K562 (cell line): ENCODE measurements at regions not wholly inside any gene's neighbourhood (a gene's known extent, or its start where the extent isn't known, plus 50 kb on each side); places are given as distances from the start of the nearest gene placed in this dataset.

Experiments
- ATAC-seq: fragments of 200-7000 bp; cut with Tn5 transposase; 3 replicates; pipeline ENCODE4 v1.9.1; 2020; ENCODE audit warnings: moderate library complexity
- BruUV-seq: library from RNA; stranded (reverse); fragments of 400-500 nt; replicated peaks from 2 replicates; lab custom pipeline; 2021; lab: Mats Ljungman, UMichigan
- CTCF ChIA-PET: fragments of 300-600 bp; formaldehyde crosslinking; extraction: SDS; loops from one replicate; lab custom pipeline; 2021; ENCODE audit warnings: low intra/inter-chr PET ratio; lab: Yijun Ruan, JAX
- POLR2A ChIA-PET: fragments of 300-600, 350-650 bp; sonication (Branson Sonifier 250); formaldehyde crosslinking; extraction: SDS; loops from one replicate; lab custom pipeline; 2021; ENCODE audit warnings: antibody characterized with exemption, inconsistent platforms; lab: Yijun Ruan, JAX
- DNase-seq, 4 experiments: peaks; one replicate each; pipeline versions ENCODE4 v3.0.0 to v3.0.0-alpha.2; 2011 to 2018; ENCODE audit warnings: low spot score in 3 of 4, mixed read lengths in 3 of 4; ENCODE audit errors: extremely low read depth in 1 of 4
- FAIRE-seq: peaks from 2 replicates; lab custom pipeline; 2011; peaks lifted over from hg19 to GRCh38; lab: Jason Lieb, UNC
- H2AFZ ChIP-seq: 2 replicates; pipeline ENCODE4 v1.6.0; 2011; ENCODE audit warnings: low read depth, low read length, control low read depth, inconsistent platforms
- H3K27ac ChIP-seq: fragments of 200-600 bp; 3 replicates; pipeline ENCODE4 v1.8.0; 2011; ENCODE audit warnings: low read depth, mild to moderate bottlenecking, control low read depth, inconsistent platforms, low read length, moderate library complexity, mixed read lengths; ENCODE audit errors: extremely low read depth
- H3K27me3 ChIP-seq, 2 experiments: fragments of 300-600 bp in 1 of 2; 2 replicates in 1 of 2; 3 replicates in 1 of 2; pipeline versions ENCODE4 v1.6.0 to v1.8.0; 2011; ENCODE audit warnings: inconsistent platforms in 2 of 2, low read length in 2 of 2, mild to moderate bottlenecking in 1 of 2, mixed read lengths in 1 of 2, moderate library complexity in 1 of 2; ENCODE audit not compliant: control insufficient read depth in 2 of 2, insufficient read depth in 2 of 2
- H3K36me3 ChIP-seq: fragments of 300-600 bp; 3 replicates; pipeline ENCODE4 v1.8.0; 2011; ENCODE audit warnings: mild to moderate bottlenecking, low read length, inconsistent platforms; ENCODE audit not compliant: control insufficient read depth, insufficient read depth
- H3K4me1 ChIP-seq, 2 experiments: fragments of 200-600 bp in 1 of 2; replicated peaks in 1 of 2; 2 replicates in 1 of 2; 3 replicates in 1 of 2; pipeline versions ENCODE4 v1.5.1 to v1.8.0; 2011; ENCODE audit warnings: inconsistent platforms in 2 of 2, low read length in 2 of 2, mild to moderate bottlenecking in 1 of 2, mixed read lengths in 1 of 2, moderate library complexity in 1 of 2; ENCODE audit not compliant: control insufficient read depth in 2 of 2, insufficient read depth in 2 of 2
- H3K4me2 ChIP-seq: 2 replicates; pipeline ENCODE4 v1.6.1; 2011; ENCODE audit warnings: low read length, control low read depth, inconsistent platforms, mixed read lengths; ENCODE audit not compliant: insufficient read depth
- H3K4me3 ChIP-seq: fragments of 200-600 bp; sonication (generic), shearing (Covaris generic); 2 replicates; pipeline ENCODE4 v1.5.1; 2016; ENCODE audit warnings: control low read depth, inconsistent platforms
- H3K79me2 ChIP-seq: fragments of 200-600 bp; 3 replicates; pipeline ENCODE4 v1.8.0; 2011; ENCODE audit warnings: low read length, inconsistent platforms; ENCODE audit not compliant: control insufficient read depth, insufficient read depth
- H3K9ac ChIP-seq, 2 experiments: 2 replicates each; pipeline versions ENCODE4 v1.6.0 to v1.6.1; 2011; ENCODE audit warnings: low read depth in 2 of 2, low read length in 2 of 2, control low read depth in 1 of 2, inconsistent platforms in 1 of 2, mild to moderate bottlenecking in 1 of 2, mixed read lengths in 1 of 2; ENCODE audit not compliant: insufficient read depth in 1 of 2
- H3K9me1 ChIP-seq: one replicate; pipeline ENCODE4 v1.6.0; 2011; ENCODE audit warnings: inconsistent platforms, mild to moderate bottlenecking, low read length, moderate library complexity; ENCODE audit not compliant: control insufficient read depth, insufficient read depth
- H3K9me3 ChIP-seq: replicated peaks from 2 replicates; pipeline ENCODE4 v1.5.1; 2011; ENCODE audit warnings: low read depth, low read length, inconsistent platforms; ENCODE audit not compliant: control insufficient read depth, insufficient read depth
- H4K20me1 ChIP-seq: replicated peaks from 2 replicates; pipeline ENCODE4 v1.6.1; 2011; ENCODE audit warnings: low read length, inconsistent platforms, mixed read lengths; ENCODE audit not compliant: control insufficient read depth, insufficient read depth
- DEAF1 ChIP-seq: fragments of 450-650 bp; formaldehyde crosslinking; IDR thresholded peaks from 2 replicates; pipeline ENCODE4 v1.4.0; 2020; ENCODE audit warnings: mild to moderate bottlenecking, moderate library complexity
- FOXA1 ChIP-seq: fragments of 450-650 bp; IDR thresholded peaks from 2 replicates; pipeline ENCODE4 v1.6.1; 2016; ENCODE audit warnings: mild to moderate bottlenecking, borderline replicate concordance
- GABPA ChIP-seq: fragments of 200-800 bp; sonication (Bioruptor generic); conservative IDR thresholded peaks from 2 replicates; pipeline ENCODE4 v1.6.1; 2016; ENCODE audit warnings: low read depth, missing genetic modification characterization, missing compliant biosample characterization
- MXI1 ChIP-seq: IDR thresholded peaks from 2 replicates; pipeline ENCODE4 v1.6.1; 2011; ENCODE audit warnings: low read depth, mild to moderate bottlenecking, improper control_type of control experiment, low read length
- NCOA1 ChIP-seq: fragments of 450-650 bp; IDR thresholded peaks from 2 replicates; pipeline ENCODE4 v1.6.1; 2016; ENCODE audit warnings: low read depth
- RBM17 ChIP-seq: fragments of 200-400 bp; formaldehyde crosslinking; IDR thresholded peaks from 2 replicates; pipeline ENCODE4 v1.6.1; 2017; ENCODE audit warnings: low read depth, mild to moderate bottlenecking, low read length, borderline replicate concordance
- SIX5 ChIP-seq, 2 experiments: IDR thresholded peaks; 2 replicates each; pipeline ENCODE4 v1.6.1; 2011; ENCODE audit warnings: low read length in 2 of 2, borderline replicate concordance in 1 of 2, low read depth in 1 of 2, mild to moderate bottlenecking in 1 of 2, moderate library complexity in 1 of 2; ENCODE audit not compliant: insufficient read depth in 1 of 2
- SMARCE1 ChIP-seq: fragments of 450-650 bp; IDR thresholded peaks from 2 replicates; pipeline ENCODE4 v1.7.1; 2016; ENCODE audit warnings: mild to moderate bottlenecking
- ZNF140 ChIP-seq: fragments of 250-450 bp; sonication (Bioruptor Pico); IDR thresholded peaks from 2 replicates; pipeline ENCODE4 v1.8.0; 2021; ENCODE audit warnings: moderate library complexity, mild to moderate bottlenecking, inconsistent platforms
- ZNF57 ChIP-seq: fragments of 450-650 bp; formaldehyde crosslinking; IDR thresholded peaks from 2 replicates; pipeline ENCODE4 v1.4.0; 2020; ENCODE audit warnings: mild to moderate bottlenecking, moderate library complexity
- ZNF639 ChIP-seq, 2 experiments: fragments of 200-800 bp in 1 of 2; sonication (Bioruptor generic) in 1 of 2; sonication (generic) in 1 of 2; formaldehyde crosslinking in 1 of 2; IDR thresholded peaks in 1 of 2; conservative IDR thresholded peaks in 1 of 2; 2 replicates each; pipeline versions ENCODE4 v1.5.0 to v1.6.1; 2016 to 2020; ENCODE audit warnings: missing compliant biosample characterization in 1 of 2, missing genetic modification characterization in 1 of 2, missing genetic modification reagents in 1 of 2
- WGBS: fragments of 100-300 bp; shearing (Covaris generic); methylation state at CpG from one replicate; pipeline ENCODE4 v1.1.6; 2016; ENCODE audit warnings: low coverage, mixed read lengths; ENCODE audit not compliant: insufficient coverage; ENCODE audit errors: missing lambda C conversion rate; 5-methylcytosine and 5-hydroxymethylcytosine counted together
- in situ Hi-C: fragments of 300-500 bp; cut with MboI; formaldehyde crosslinking; loops from 4 replicates; pipeline ENCODE4 v1.15.0; 2018; ENCODE audit warnings: inconsistent platforms, mixed read lengths
- intact Hi-C: fragments of 100-400 bp; cut with micrococcal nuclease; formaldehyde crosslinking; loops from 2 replicates; pipeline ENCODE4 v1.14.2; 2022
- TF ChIP-seq, protein P1 (sequence below): fragments of 450-650 bp; IDR thresholded peaks from 2 replicates; pipeline ENCODE4 v1.6.1; 2018; ENCODE audit warnings: mild to moderate bottlenecking, low read depth; ENCODE audit not compliant: partially characterized antibody

GRCh38 chr10:116006508-116006907 lies 266.5 kb downstream of the GFRA1 start:
- intact Hi-C loops, result no loop called here
- POLR2A ChIA-PET, result interaction anchor here (0.6 kb wide), 1 partner anchor 57 kb away, joined by 3 read pairs; no protein-coding TSS in a partner anchor
- ATAC-seq (no peak), DNase-seq (no peak), FAIRE-seq (no peak)
- Histone ChIP-seq H3K36me3 (no peaks in the 10 kb centered on the region), H3K9me1 (no peaks in the 10 kb centered on the region), H3K4me2 (no peak overlapping the region), H4K20me1 (no peaks in the 10 kb centered on the region), H3K27me3 (no peaks in the 10 kb centered on the region), H3K79me2 (no peaks in the 10 kb centered on the region), H3K4me1 (no peaks in the 10 kb centered on the region), H3K9me3 (no peaks in the 10 kb centered on the region), H3K4me3 (no peak overlapping the region), H3K27ac (no peak overlapping the region), H2AFZ (no peak overlapping the region), H3K9ac (no peak overlapping the region)
- CTCF ChIA-PET, result no interaction called here
- in situ Hi-C loops, result no loop called here
- TF ChIP-seq SIX5 (IDR thresholded peaks at IDR 0.05; ENCODE audit: borderline replicate concordance in 1 of 2, insufficient read depth in 1 of 2, low read depth in 1 of 2, low read length in 2 of 2) (no peak), NCOA1 (no peak)
- no TSS peak for BruUV-seq

DNA sequence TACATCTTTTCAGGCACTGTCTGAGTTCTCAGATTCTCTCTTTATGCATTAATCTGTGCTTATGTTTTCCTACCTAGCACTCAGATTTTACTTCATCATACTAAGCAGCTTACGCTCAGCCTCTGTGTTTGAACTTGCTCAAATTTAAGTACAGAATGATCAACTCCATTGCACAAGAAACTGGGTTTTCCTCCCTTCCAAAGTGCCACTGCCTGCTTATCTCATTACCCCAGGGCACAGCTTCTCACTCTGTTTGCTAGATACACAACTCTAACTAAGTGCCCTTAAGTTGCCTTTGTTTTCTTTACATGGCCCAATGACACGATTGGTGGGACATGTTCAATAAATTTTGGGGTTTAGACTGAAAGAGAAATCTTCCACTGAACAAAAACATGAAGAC lies 267.7 kb downstream of the GFRA1 start:
- POLR2A ChIA-PET, result interaction anchor here (0.7 kb wide), 1 partner anchor 11 kb away, joined by 4 read pairs; no protein-coding TSS in a partner anchor
- Histone ChIP-seq H4K20me1 (no peaks in the 10 kb centered on the region), H3K4me2 (no peak overlapping the region), H3K27me3 (no peaks in the 10 kb centered on the region), H3K79me2 (no peaks in the 10 kb centered on the region), H3K9me1 (no peaks in the 10 kb centered on the region), H3K9ac (no peak overlapping the region), H3K9me3 (no peaks in the 10 kb centered on the region), H3K36me3 (no peaks in the 10 kb centered on the region), H2AFZ (no peak overlapping the region), H3K4me3 (no peak overlapping the region), H3K4me1 (no peaks in the 10 kb centered on the region), H3K27ac (no peak overlapping the region)
- no peak for FAIRE-seq
- intact Hi-C loops (no loop called here), in situ Hi-C loops (no loop called here)
- CTCF ChIA-PET, result no interaction called here
- no TSS peak for BruUV-seq
- 0% methylated on average over 2 of the region's 2 CpGs for WGBS
- no peak for ATAC-seq
- DNase-seq, result no peak
- TF ChIP-seq RBM17 (no peak), FOXA1 (no peak), ZNF57 (CRISPR knock-in tag) (no peak), GABPA (no peak), DEAF1 (CRISPR knock-in tag) (no peak), ZNF639 (CRISPR knock-in tag; conservative IDR thresholded peaks at IDR 0.05 in 1 of 2, IDR thresholded peaks at IDR 0.05 in 1 of 2) (no peak), ZNF140 (CRISPR knock-in tag) (no peak), MXI1 (no peak), SMARCE1 (no peak)
- TF ChIP-seq, protein P1, sequence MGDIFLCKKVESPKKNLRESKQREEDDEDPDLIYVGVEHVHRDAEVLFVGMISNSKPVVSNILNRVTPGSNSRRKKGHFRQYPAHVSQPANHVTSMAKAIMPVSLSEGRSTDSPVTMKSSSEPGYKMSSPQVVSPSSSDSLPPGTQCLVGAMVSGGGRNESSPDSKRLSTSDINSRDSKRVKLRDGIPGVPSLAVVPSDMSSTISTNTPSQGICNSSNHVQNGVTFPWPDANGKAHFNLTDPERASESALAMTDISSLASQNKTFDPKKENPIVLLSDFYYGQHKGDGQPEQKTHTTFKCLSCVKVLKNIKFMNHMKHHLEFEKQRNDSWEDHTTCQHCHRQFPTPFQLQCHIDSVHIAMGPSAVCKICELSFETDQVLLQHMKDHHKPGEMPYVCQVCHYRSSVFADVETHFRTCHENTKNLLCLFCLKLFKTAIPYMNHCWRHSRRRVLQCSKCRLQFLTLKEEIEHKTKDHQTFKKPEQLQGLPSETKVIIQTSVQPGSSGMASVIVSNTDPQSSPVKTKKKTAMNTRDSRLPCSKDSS, result no peak
